ENCODE measurements at regions not wholly inside any gene's neighbourhood (a gene's known extent, or its start where the extent isn't known, plus 50 kb on each side); places are given as distances from the start of the nearest gene placed in this dataset.

GRCh38 chr16:19972111-19972510, 87.5 kb upstream of the GPRC5B start:
- intact Hi-C loops (cut with micrococcal nuclease) (no loop called here), dilution Hi-C loops (cut with MboI; ENCODE audit: extremely low pct_ligation_motif_present, low sequenced_read_pairs) (no loop called here)
- CTCF ChIA-PET = no interaction called here
- Histone ChIP-seq H3K79me2 (ENCODE audit: control insufficient read depth, insufficient read depth, low read length) (no peaks in the 10 kb centered on the region), H3K27me3 (ENCODE audit: control insufficient read depth in 2 of 2, insufficient read depth in 2 of 2, low read length in 2 of 2) (no peaks in the 10 kb centered on the region), H4K20me1 (replicated peaks; ENCODE audit: control insufficient read depth, extremely low read depth, insufficient read depth, low read length) (no peaks in the 10 kb centered on the region), H3K4me3 (replicated peaks in 1 of 3; ENCODE audit: insufficient read depth in 1 of 3, low read depth in 1 of 3, low read length in 3 of 3) (no peak overlapping the region), H3K36me3 (ENCODE audit: control insufficient read depth in 2 of 2, extremely low read depth in 1 of 2, insufficient read depth in 2 of 2, low read length in 2 of 2) (no peaks in the 10 kb centered on the region), H3K4me2 (ENCODE audit: insufficient read depth, low read length) (no peak overlapping the region), H3K27ac (ENCODE audit: insufficient read depth, low read depth, low read length) (no peak overlapping the region), H3K9me1 (replicated peaks; ENCODE audit: control insufficient read depth, extremely low read depth, insufficient read depth, low read length) (no peaks in the 10 kb centered on the region), H3K9me3 (replicated peaks; ENCODE audit: control insufficient read depth, insufficient read depth, low read length) (no peaks in the 10 kb centered on the region), H2AFZ (ENCODE audit: low read depth, low read length) (no peak overlapping the region), H3K4me1 (ENCODE audit: control insufficient read depth, extremely low read depth, insufficient read depth, low read length) (no peaks in the 10 kb centered on the region), H3K9ac (replicated peaks; ENCODE audit: extremely low read depth, insufficient read depth, low read length) (no peak overlapping the region)
- TF ChIP-seq JUN (IDR thresholded peaks at IDR 0.05; ENCODE audit: borderline replicate concordance, insufficient read depth, insufficient read length, low read depth) (no peak), MAX (IDR thresholded peaks at IDR 0.05; ENCODE audit: insufficient read depth, insufficient read length) (no peak), POLR2AphosphoS5 (IDR thresholded peaks at IDR 0.05; ENCODE audit: insufficient read depth, low read depth, low read length) (no peak), GATA2 (IDR thresholded peaks at IDR 0.05; ENCODE audit: insufficient read depth, insufficient read length, low read depth, low read length) (no peak), FOS (IDR thresholded peaks at IDR 0.05; ENCODE audit: borderline replicate concordance, insufficient read depth, low read length) (no peak), CTCF (IDR thresholded peaks at IDR 0.05; ENCODE audit: extremely low read depth in 1 of 2, insufficient read depth in 1 of 2, low read depth in 1 of 2, low read length in 2 of 2) (no peak), EZH2 (IDR thresholded peaks at IDR 0.05; ENCODE audit: borderline replicate concordance, low read depth, low read length, severe bottlenecking) (no peak), POLR2A (IDR thresholded peaks at IDR 0.05; ENCODE audit: low read depth, low read length) (no peak), MYC (IDR thresholded peaks at IDR 0.05; ENCODE audit: low read depth, low read length) (no peak)
- DNase-seq (ENCODE audit: low read depth, low spot score) = no peak
- no TSS peak for BruUV-seq (replicated peaks)
- POLR2A ChIA-PET = no interaction called here
- FAIRE-seq = no peak

All from endothelial cell of umbilical vein (primary cell).